Kidney (tissue), 13 donors: ENCODE measurements at regions not wholly inside any gene's neighbourhood (a gene's known extent, or its start where the extent isn't known, plus 50 kb on each side); places are given as distances from the start of the nearest gene placed in this dataset.
A peak's percentile ranks its signal among the peaks of the same experiment; 100 is the strongest.

Source experiments
- DNase-seq, 5 donors: peaks; one replicate each; pipeline ENCODE4 v3.0.0-alpha.2; 2013 to 2020
- FAIRE-seq: peaks from 2 replicates; lab custom pipeline; 2012; peaks lifted over from hg19 to GRCh38; lab: Jason Lieb, UNC
- H3K27ac ChIP-seq, 2 donors: one replicate each; pipeline ENCODE4 v1.7.0; 2013; ENCODE audit warnings: low read depth in 2 of 2, low read length in 2 of 2, inconsistent platforms in 1 of 2
- H3K27me3 ChIP-seq: one replicate; pipeline ENCODE4 v1.7.1; 2013; ENCODE audit warnings: low read length, inconsistent platforms; ENCODE audit not compliant: control insufficient read depth, insufficient read depth
- H3K36me3 ChIP-seq, 3 donors: one replicate each; pipeline versions ENCODE4 v1.7.0 to v1.7.1; 2013; ENCODE audit warnings: low read length in 3 of 3, control low read depth in 1 of 3, inconsistent platforms in 1 of 3; ENCODE audit not compliant: insufficient read depth in 3 of 3, control insufficient read depth in 2 of 3
- H3K4me1 ChIP-seq, 3 donors: one replicate each; pipeline versions ENCODE4 v1.7.0 to v1.7.1; 2013; ENCODE audit warnings: low read length in 3 of 3, inconsistent platforms in 1 of 3, low read depth in 1 of 3; ENCODE audit not compliant: control insufficient read depth in 2 of 3, insufficient read depth in 2 of 3
- H3K4me3 ChIP-seq, 3 donors: one replicate each; pipeline versions ENCODE4 v1.7.0 to v1.8.1; 2013; ENCODE audit warnings: low read length in 3 of 3, control low read depth in 1 of 3, inconsistent platforms in 1 of 3
- H3K9ac ChIP-seq, 3 donors: one replicate each; pipeline versions ENCODE4 v1.7.0 to v1.7.1; 2013; ENCODE audit warnings: low read length in 3 of 3, control low read depth in 1 of 3, inconsistent platforms in 1 of 3
- H3K9me3 ChIP-seq, 3 donors: one replicate each; pipeline versions ENCODE4 v1.7.0 to v1.7.1; 2013; ENCODE audit warnings: low read length in 3 of 3, control low read depth in 1 of 3, inconsistent platforms in 1 of 3; ENCODE audit not compliant: control insufficient read depth in 2 of 3, insufficient read depth in 1 of 3
- intact Hi-C: fragments of 100-400 bp; cut with DNase I; formaldehyde crosslinking; loops from one replicate; pipeline ENCODE4 v1.11.1; 2022
- TF ChIP-seq, protein P1 (sequence below): IDR thresholded peaks from 3 replicates; pipeline ENCODE4 v1.5.1; 2012; ENCODE audit warnings: mild to moderate bottlenecking, moderate library complexity, borderline replicate concordance; ENCODE audit not compliant: insufficient read depth; ENCODE audit errors: extremely low read depth
- donor health status: control.
- donor health status: control.
- donor health status: control.
- donor health status: control.
- donor health status: control.
- donor health status: DM: yes; HTN: yes; CAD: no.
- donor health status: Normal renal cell carcinoma (clear cell type).

DNA sequence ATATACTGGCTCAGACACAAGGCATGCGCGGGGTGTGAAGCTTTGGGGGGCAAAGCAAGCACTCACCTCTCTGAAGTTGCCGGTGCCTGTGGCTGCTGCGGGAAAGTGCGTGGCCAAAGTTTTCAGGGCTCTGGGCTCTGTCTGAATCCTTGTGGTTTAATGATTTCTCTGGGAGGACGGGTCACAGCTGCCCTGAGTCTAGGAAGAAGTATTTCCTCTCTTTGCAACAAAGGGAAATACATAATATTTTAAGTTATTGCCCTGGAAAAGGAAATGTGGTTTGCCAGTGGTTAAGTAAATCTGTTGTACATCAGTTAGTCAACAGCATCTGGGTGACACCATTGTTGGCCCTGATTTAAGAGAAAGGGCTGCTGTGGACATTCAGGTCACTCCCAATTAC, 56.7 kb upstream of the ZDBF2 start:
- no peaks in the 10 kb centered on the region for H3K27me3 ChIP-seq
- FAIRE-seq (no peak), DNase-seq (peak in 2 of 5 donors; percentile 16 to 46)
- no peak overlapping the region for H3K9ac ChIP-seq
- no peak overlapping the region for H3K27ac ChIP-seq
- TF ChIP-seq, protein P1, sequence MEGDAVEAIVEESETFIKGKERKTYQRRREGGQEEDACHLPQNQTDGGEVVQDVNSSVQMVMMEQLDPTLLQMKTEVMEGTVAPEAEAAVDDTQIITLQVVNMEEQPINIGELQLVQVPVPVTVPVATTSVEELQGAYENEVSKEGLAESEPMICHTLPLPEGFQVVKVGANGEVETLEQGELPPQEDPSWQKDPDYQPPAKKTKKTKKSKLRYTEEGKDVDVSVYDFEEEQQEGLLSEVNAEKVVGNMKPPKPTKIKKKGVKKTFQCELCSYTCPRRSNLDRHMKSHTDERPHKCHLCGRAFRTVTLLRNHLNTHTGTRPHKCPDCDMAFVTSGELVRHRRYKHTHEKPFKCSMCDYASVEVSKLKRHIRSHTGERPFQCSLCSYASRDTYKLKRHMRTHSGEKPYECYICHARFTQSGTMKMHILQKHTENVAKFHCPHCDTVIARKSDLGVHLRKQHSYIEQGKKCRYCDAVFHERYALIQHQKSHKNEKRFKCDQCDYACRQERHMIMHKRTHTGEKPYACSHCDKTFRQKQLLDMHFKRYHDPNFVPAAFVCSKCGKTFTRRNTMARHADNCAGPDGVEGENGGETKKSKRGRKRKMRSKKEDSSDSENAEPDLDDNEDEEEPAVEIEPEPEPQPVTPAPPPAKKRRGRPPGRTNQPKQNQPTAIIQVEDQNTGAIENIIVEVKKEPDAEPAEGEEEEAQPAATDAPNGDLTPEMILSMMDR, result no peak
- intact Hi-C loops, result no loop called here
- no peaks in the 10 kb centered on the region for H3K36me3 ChIP-seq
- H3K4me1 ChIP-seq, result peaks cover 0 to 3% (median 0%) of the 10 kb centered on the region in 3 donors
- H3K4me3 ChIP-seq, result no peak overlapping the region
- peaks cover 0 to 2% (median 0%) of the 10 kb centered on the region in 3 donors for H3K9me3 ChIP-seq

GRCh38 chr2:206218156-206218555, 56.3 kb upstream of the ZDBF2 start:
- H3K4me3 ChIP-seq, result no peak overlapping the region
- H3K4me1 ChIP-seq, result peaks cover 0 to 3% (median 0%) of the 10 kb centered on the region in 3 donors
- FAIRE-seq, result no peak
- DNase-seq, result peak in 1 of 5 donors; percentile 7
- peaks cover 0 to 2% (median 0%) of the 10 kb centered on the region in 3 donors for H3K9me3 ChIP-seq
- intact Hi-C loops, result no loop called here
- TF ChIP-seq, protein P1, result no peak
- H3K27ac ChIP-seq, result no peak overlapping the region
- H3K36me3 ChIP-seq, result no peaks in the 10 kb centered on the region
- no peak overlapping the region for H3K9ac ChIP-seq
- H3K27me3 ChIP-seq, result no peaks in the 10 kb centered on the region

GRCh38 chr2:206218796-206219499, 55.5 kb upstream of the ZDBF2 start:
- no peak overlapping the region for H3K9ac ChIP-seq
- DNase-seq (no peak), FAIRE-seq (no peak)
- H3K4me1 ChIP-seq, result no peaks in the 10 kb centered on the region
- no peaks in the 10 kb centered on the region for H3K36me3 ChIP-seq
- H3K27me3 ChIP-seq, result no peaks in the 10 kb centered on the region
- TF ChIP-seq, protein P1, result no peak
- H3K27ac ChIP-seq, result no peak overlapping the region
- H3K9me3 ChIP-seq, result peaks cover 0 to 2% (median 0%) of the 10 kb centered on the region in 3 donors
- no peak overlapping the region for H3K4me3 ChIP-seq
- intact Hi-C loops, result no loop called here
